Activated CD8-positive, alpha-beta T cell treated with anti-CD3 and anti-CD28 coated beads, Interleukin-2, amount 10 ng/mL, durations not matched to agents 7 days and 5 days (primary cell): ENCODE measurements at regions not wholly inside any gene's neighbourhood (a gene's known extent, or its start where the extent isn't known, plus 50 kb on each side); places are given as distances from the start of the nearest gene placed in this dataset.
"Not testable (repeated sequence)": the region's sequence is repeated elsewhere in the genome, so short reads cannot be mapped to it uniquely, and the experiment has no call there.

Source experiments
- ATAC-seq: fragments of 150-1000 bp; cut with Tn5 transposase; one replicate; pipeline ENCODE4 v1.10.0; 2021; ENCODE audit warnings: moderate library complexity
- CTCF ChIA-PET: fragments of 350-600 bp; sonication (Branson Sonifier 250); formaldehyde crosslinking; loops from one replicate; lab custom pipeline; 2021; ENCODE audit warnings: antibody characterized with exemption; lab: Charles Lee
- POLR2A ChIA-PET: fragments of 350-600 bp; sonication (Branson Sonifier 250); formaldehyde crosslinking; loops from one replicate; lab custom pipeline; 2021; ENCODE audit warnings: antibody characterized with exemption; lab: Charles Lee
- DNase-seq: peaks from one replicate; pipeline ENCODE4 v3.0.0-alpha.2; 2020
- H3K27ac Mint-ChIP-seq: one replicate; pipeline ENCODE4 v1.8.0; 2021; ENCODE audit warnings: mild to moderate bottlenecking, mixed read lengths
- H3K27me3 Mint-ChIP-seq: one replicate; pipeline ENCODE4 v1.8.0; 2021; ENCODE audit warnings: low read depth, mixed read lengths
- H3K36me3 Mint-ChIP-seq: one replicate; pipeline ENCODE4 v1.8.0; 2021; ENCODE audit warnings: low read depth, mixed read lengths
- H3K4me1 Mint-ChIP-seq: one replicate; pipeline ENCODE4 v1.8.0; 2021; ENCODE audit warnings: low read depth, mixed read lengths
- H3K4me3 Mint-ChIP-seq: one replicate; pipeline ENCODE4 v1.8.0; 2021; ENCODE audit warnings: mild to moderate bottlenecking, mixed read lengths
- H3K9me3 Mint-ChIP-seq: one replicate; pipeline ENCODE4 v1.8.0; 2022; ENCODE audit warnings: mixed read lengths; ENCODE audit not compliant: insufficient read depth

DNA sequence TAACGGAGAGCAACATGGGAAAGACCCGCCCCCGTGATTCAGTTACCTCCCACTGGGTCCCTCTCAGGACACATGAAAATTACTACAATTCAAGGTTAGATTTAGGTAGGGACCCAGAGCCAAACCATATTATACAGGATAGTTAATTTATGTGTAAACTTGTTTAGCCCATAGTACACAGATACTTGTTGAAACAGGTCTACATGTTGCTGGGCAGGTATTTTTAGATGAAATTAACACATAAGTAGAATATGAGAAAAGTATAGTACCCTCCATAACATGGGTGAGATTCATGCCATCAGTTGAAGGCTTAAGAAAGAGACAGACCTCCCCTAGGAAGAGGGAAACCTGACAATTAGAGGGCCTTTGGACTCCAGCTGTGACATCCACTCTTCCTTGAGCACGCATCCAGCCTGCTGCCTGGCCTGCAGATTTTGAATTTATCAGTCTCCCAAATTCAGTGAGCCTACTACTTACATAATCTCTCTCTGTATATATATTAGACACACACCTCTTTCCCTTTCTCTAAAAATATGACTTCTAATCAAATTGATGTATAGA lies 463.5 kb upstream of the NETO1 start:
- H3K27me3 Mint-ChIP-seq: no peaks in the 10 kb centered on the region
- H3K36me3 Mint-ChIP-seq: no peaks in the 10 kb centered on the region
- no peaks in the 10 kb centered on the region for H3K9me3 Mint-ChIP-seq
- ChIA-PET POLR2A (no interaction called here), CTCF (no interaction called here)
- no peak overlapping the region for H3K4me3 Mint-ChIP-seq
- DNase-seq (no peak), ATAC-seq (no peak)
- H3K27ac Mint-ChIP-seq: no peak overlapping the region
- no peaks in the 10 kb centered on the region for H3K4me1 Mint-ChIP-seq

DNA sequence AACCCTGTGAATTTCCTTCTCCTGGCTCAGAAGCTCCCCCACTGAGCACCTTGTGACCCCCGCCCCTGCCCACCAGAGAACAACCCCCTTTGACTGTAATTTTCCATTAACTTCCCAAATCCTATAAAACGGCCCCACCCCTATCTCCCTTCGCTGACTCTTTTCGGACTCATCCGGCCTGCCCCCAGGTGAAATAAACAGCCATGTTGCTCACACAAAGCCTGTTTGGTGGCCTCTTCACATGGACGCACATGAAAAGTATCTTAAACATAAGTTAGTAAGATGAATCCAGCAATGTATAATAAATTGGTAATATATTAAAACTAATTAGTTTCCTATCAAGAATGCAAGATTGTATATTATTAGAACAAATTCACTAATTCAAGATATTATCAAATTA lies 462.3 kb upstream of the NETO1 start:
- DNase-seq, H3K4me1 Mint-ChIP-seq, H3K27ac Mint-ChIP-seq, CTCF ChIA-PET, H3K27me3 Mint-ChIP-seq, H3K36me3 Mint-ChIP-seq, H3K4me3 Mint-ChIP-seq, ATAC-seq, H3K9me3 Mint-ChIP-seq, POLR2A ChIA-PET: not testable (repeated sequence)

DNA sequence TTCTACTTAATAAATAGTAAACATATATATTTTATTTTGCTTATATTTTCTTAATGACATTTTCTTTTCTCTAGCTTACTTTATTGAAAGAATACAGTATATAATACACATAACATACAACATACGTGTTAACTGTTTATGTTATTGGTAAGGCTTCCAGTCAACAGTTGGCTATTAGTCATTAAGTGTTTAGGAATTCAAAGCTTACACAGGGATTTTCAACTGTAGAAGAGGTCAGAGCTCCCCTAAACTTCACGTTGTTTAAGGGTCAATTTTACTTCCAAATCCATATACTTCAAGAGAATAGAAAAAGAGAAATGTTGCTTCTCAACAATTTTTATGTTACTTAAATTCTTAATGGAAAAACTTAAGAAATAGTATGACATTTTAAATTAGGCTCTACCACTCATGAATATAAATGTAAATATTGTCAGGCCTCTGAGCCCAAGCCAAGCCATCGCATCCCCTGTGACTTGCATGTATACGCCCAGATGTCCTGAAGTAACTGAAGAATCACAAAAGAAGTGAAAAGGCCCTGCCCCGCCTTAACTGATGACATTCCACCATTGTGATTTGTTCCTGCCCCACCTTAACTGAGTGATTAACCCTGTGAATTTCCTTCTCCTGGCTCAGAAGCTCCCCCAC lies 456.5 kb upstream of the NETO1 start:
- H3K9me3 Mint-ChIP-seq, CTCF ChIA-PET, H3K4me3 Mint-ChIP-seq, ATAC-seq, DNase-seq, H3K36me3 Mint-ChIP-seq, H3K27me3 Mint-ChIP-seq, H3K27ac Mint-ChIP-seq, POLR2A ChIA-PET, H3K4me1 Mint-ChIP-seq: not testable (repeated sequence)

- Mint-ChIP-seq H3K27me3 (no peaks in the 10 kb centered on the region), H3K4me3 (no peak overlapping the region), H3K4me1 (no peaks in the 10 kb centered on the region), H3K36me3 (no peaks in the 10 kb centered on the region), H3K27ac (no peak overlapping the region), H3K9me3 (no peaks in the 10 kb centered on the region)
- ChIA-PET POLR2A (no interaction called here), CTCF (no interaction called here)
- no peak for DNase-seq
- ATAC-seq: no peak
These were observed 451.1 kb upstream of the NETO1 start for GRCh38 chr18:73318739-73319479.

- Mint-ChIP-seq H3K9me3 (no peaks in the 10 kb centered on the region), H3K4me1 (no peaks in the 10 kb centered on the region), H3K36me3 (no peaks in the 10 kb centered on the region), H3K4me3 (no peak overlapping the region), H3K27me3 (no peaks in the 10 kb centered on the region), H3K27ac (no peak overlapping the region)
- no peak for ATAC-seq
- DNase-seq: no peak
- CTCF ChIA-PET: no interaction called here
- POLR2A ChIA-PET: no interaction called here
These were observed 448.7 kb upstream of the NETO1 start for GRCh38 chr18:73316513-73316912.

DNA sequence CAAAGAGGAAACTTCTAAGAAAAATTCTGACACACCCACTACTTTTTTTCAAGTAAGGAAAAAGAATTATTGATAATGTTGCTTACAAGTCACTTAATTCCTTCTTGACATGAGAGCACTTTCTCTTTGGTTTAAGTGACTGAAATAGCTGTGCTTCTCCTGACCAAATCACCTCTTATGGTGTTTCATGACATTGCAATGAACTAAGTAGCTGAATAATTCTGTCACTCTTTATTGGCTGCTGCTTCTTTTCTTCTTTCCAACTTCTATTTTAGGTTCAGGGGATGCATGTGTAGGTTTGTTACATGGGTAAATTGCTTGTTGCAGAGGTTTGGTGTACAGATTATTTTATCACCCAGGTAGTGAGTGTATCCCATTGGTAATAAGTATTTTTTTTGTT lies 447.6 kb upstream of the NETO1 start:
- ChIA-PET CTCF (no interaction called here), POLR2A (no interaction called here)
- H3K9me3 Mint-ChIP-seq: no peaks in the 10 kb centered on the region
- H3K27me3 Mint-ChIP-seq: no peaks in the 10 kb centered on the region
- no peaks in the 10 kb centered on the region for H3K4me1 Mint-ChIP-seq
- DNase-seq (no peak), ATAC-seq (no peak)
- no peak overlapping the region for H3K27ac Mint-ChIP-seq
- H3K4me3 Mint-ChIP-seq: no peak overlapping the region
- no peaks in the 10 kb centered on the region for H3K36me3 Mint-ChIP-seq

- ATAC-seq (no peak), DNase-seq (no peak)
- no peaks in the 10 kb centered on the region for H3K4me1 Mint-ChIP-seq
- H3K27me3 Mint-ChIP-seq: no peaks in the 10 kb centered on the region
- H3K27ac Mint-ChIP-seq: no peak overlapping the region
- no peaks in the 10 kb centered on the region for H3K36me3 Mint-ChIP-seq
- no peaks in the 10 kb centered on the region for H3K9me3 Mint-ChIP-seq
- no peak overlapping the region for H3K4me3 Mint-ChIP-seq
- CTCF ChIA-PET: no interaction called here
- POLR2A ChIA-PET: no interaction called here
These were observed 445.7 kb upstream of the NETO1 start for GRCh38 chr18:73313476-73313875.

DNA sequence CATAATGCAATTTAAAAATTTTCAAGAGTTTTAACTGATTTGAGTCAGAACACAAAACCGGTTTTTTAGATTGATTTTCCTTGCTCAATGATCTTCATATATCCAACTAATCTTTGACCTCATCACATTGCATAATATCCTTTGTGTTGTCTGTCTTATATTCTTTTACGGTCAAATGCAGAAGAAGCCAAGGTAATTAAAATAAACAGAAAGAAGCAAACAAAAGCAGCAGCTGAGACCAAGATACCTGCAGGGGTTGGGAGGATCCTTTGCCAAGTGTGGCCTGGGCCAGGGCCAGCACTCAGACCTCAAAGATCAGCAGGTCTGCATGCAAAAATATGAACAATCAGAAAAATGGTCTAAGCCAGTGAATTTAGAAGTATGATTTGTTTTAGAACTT lies 428.9 kb upstream of the NETO1 start:
- H3K4me1 Mint-ChIP-seq: no peaks in the 10 kb centered on the region
- no peaks in the 10 kb centered on the region for H3K27me3 Mint-ChIP-seq
- H3K9me3 Mint-ChIP-seq: no peaks in the 10 kb centered on the region
- no peak for ATAC-seq
- H3K27ac Mint-ChIP-seq: no peak overlapping the region
- POLR2A ChIA-PET: no interaction called here
- no peaks in the 10 kb centered on the region for H3K36me3 Mint-ChIP-seq
- no peak for DNase-seq
- CTCF ChIA-PET: no interaction called here
- no peak overlapping the region for H3K4me3 Mint-ChIP-seq

GRCh38 chr18:73292156-73292555 lies 424.4 kb upstream of the NETO1 start:
- H3K9me3 Mint-ChIP-seq: no peaks in the 10 kb centered on the region
- POLR2A ChIA-PET: no interaction called here
- no peak for DNase-seq
- CTCF ChIA-PET: no interaction called here
- no peaks in the 10 kb centered on the region for H3K27me3 Mint-ChIP-seq
- H3K4me1 Mint-ChIP-seq: no peaks in the 10 kb centered on the region
- H3K36me3 Mint-ChIP-seq: no peaks in the 10 kb centered on the region
- H3K27ac Mint-ChIP-seq: no peak overlapping the region
- no peak for ATAC-seq
- H3K4me3 Mint-ChIP-seq: no peak overlapping the region

DNA sequence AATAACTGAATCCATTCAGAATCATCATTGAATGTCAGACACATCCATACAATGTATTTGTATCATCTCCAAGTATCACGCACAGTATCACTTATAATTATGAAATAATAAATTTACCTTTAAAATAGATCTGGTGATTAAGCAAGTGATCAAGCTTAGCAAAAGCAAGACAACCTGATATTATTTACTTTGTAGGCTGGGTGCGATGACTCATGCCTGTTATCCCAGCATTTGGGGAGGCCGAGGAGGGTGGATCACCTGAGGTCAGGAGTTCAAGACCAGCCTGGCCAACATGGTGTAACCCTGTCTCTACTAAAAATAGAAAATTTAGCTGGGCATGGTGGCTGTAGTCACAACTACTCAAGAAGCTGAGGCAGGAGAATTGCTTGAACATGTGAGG lies 421.0 kb upstream of the NETO1 start:
- no peak overlapping the region for H3K4me3 Mint-ChIP-seq
- H3K36me3 Mint-ChIP-seq: no peaks in the 10 kb centered on the region
- ATAC-seq (no peak), DNase-seq (no peak)
- H3K4me1 Mint-ChIP-seq: no peaks in the 10 kb centered on the region
- H3K27me3 Mint-ChIP-seq: no peaks in the 10 kb centered on the region
- H3K9me3 Mint-ChIP-seq: no peaks in the 10 kb centered on the region
- ChIA-PET POLR2A (no interaction called here), CTCF (no interaction called here)
- H3K27ac Mint-ChIP-seq: no peak overlapping the region

GRCh38 chr18:73286584-73286983 lies 418.8 kb upstream of the NETO1 start:
- no peak overlapping the region for H3K27ac Mint-ChIP-seq

GRCh38 chr18:73283788-73284187 lies 416.0 kb upstream of the NETO1 start:
- Mint-ChIP-seq H3K36me3 (no peaks in the 10 kb centered on the region), H3K27ac (no peak overlapping the region), H3K4me1 (no peaks in the 10 kb centered on the region), H3K4me3 (no peak overlapping the region), H3K9me3 (no peaks in the 10 kb centered on the region), H3K27me3 (no peaks in the 10 kb centered on the region)
- ChIA-PET CTCF (no interaction called here), POLR2A (interaction anchor here (0.6 kb wide), 1 partner anchor 317 kb away, joined by 3 read pairs; no protein-coding TSS in a partner anchor)
- ATAC-seq: no peak
- no peak for DNase-seq

More at GRCh38 chr18:73286584-73286983, 418.8 kb upstream of the NETO1 start:
- ATAC-seq (no peak), DNase-seq (no peak)
- Mint-ChIP-seq H3K36me3 (no peaks in the 10 kb centered on the region), H3K4me3 (no peak overlapping the region), H3K9me3 (no peaks in the 10 kb centered on the region), H3K4me1 (no peaks in the 10 kb centered on the region), H3K27me3 (no peaks in the 10 kb centered on the region)
- ChIA-PET POLR2A (no interaction called here), CTCF (no interaction called here)
